ENCODE measurements at regions not wholly inside any gene's neighbourhood (a gene's known extent, or its start where the extent isn't known, plus 50 kb on each side); places are given as distances from the start of the nearest gene placed in this dataset.

GRCh38 chr10:88174391-88174790 is 311.0 kb downstream of the PTEN start:
- no peak for TF ChIP-seq CTCF (IDR thresholded peaks at IDR 0.05; ENCODE audit: control insufficient read depth, extremely low read depth, insufficient read depth)
- no peak overlapping the region for H3K4me3 ChIP-seq (ENCODE audit: low read depth, low read length)
- DNase-seq (ENCODE audit: low read depth) = no peak

- H3K4me3 ChIP-seq (ENCODE audit: low read depth, low read length) = no peak overlapping the region
- DNase-seq (ENCODE audit: low read depth) = no peak
- TF ChIP-seq CTCF (IDR thresholded peaks at IDR 0.05; ENCODE audit: control insufficient read depth, extremely low read depth, insufficient read depth) = no peak
Measured at GRCh38 chr10:88178758-88179157, 315.3 kb downstream of the PTEN start.

DNA sequence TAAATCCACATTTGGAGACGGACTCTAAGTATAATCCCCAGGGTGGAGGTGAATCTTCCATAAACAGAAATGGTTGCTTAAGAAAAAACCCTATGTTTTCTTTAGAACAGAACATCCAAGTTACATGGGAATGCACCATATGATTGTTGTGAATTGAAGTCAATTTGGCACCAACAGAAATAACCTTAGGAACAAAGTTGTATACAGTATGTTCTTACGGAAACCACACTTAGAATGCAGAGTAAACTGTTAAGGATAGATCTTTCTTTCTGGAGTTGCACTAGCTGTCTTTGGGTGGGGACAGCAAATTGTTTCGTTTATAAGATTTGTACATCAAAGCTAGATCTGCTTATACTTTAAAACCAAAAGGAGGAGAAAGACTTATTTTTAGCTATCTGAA is 316.4 kb downstream of the PTEN start:
- H3K4me3 ChIP-seq (ENCODE audit: low read depth, low read length) = no peak overlapping the region
- no peak for DNase-seq (ENCODE audit: low read depth)
- no peak for TF ChIP-seq CTCF (IDR thresholded peaks at IDR 0.05; ENCODE audit: control insufficient read depth, extremely low read depth, insufficient read depth)

DNA sequence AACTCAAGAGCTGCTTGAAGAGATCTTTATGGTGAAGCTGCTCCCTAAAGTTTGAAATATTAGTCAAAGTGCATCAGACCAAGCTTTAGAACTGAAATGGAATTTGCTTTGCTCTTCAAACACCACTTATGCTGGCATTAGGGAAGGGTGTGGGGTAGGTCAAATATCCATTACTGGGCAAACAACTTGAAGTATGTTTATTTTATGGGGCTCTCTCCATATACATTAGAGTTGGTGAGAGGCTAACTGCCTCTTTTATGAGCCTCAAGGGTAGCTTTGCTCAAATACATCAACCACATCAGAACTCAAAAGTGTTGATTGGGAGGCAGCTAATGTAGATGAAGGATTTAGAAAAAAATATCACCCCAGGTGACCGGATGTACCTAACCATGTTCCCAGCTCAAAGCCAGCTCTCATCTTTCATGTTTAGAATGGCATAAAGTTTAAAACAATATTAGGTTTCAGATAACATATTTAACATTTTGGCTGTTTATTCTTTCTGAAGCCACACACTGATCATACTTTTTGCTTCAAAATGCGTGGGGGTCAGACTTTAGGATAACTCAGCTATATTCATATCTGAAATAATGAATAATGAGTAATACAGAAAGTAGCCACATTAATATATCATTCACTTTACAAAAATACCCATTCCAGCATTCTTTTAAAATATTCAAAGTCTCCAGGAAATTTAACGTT is 318.6 kb downstream of the PTEN start:
- H3K4me3 ChIP-seq (ENCODE audit: low read depth, low read length) = no peak overlapping the region
- no peak for TF ChIP-seq CTCF (IDR thresholded peaks at IDR 0.05; ENCODE audit: control insufficient read depth, extremely low read depth, insufficient read depth)
- no peak for DNase-seq (ENCODE audit: low read depth)

DNA sequence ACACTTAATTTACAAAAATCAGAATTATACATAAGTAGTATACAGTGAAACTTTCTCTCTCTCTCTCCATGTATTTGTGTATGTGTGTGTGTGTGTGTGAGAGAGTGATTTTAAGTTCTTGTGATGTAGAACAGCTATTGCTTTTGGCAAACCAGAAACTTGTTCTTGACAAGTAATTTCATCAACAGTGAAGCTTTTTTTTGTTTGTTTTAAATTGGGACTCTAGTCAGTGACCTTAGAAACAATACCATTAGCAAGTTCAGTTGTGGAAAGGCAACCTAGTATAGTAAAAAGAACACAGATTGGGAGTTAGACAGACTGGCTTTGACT is 319.1 kb downstream of the PTEN start:
- TF ChIP-seq CTCF (IDR thresholded peaks at IDR 0.05; ENCODE audit: control insufficient read depth, extremely low read depth, insufficient read depth) = no peak
- no peak overlapping the region for H3K4me3 ChIP-seq (ENCODE audit: low read depth, low read length)
- no peak for DNase-seq (ENCODE audit: low read depth)

DNA sequence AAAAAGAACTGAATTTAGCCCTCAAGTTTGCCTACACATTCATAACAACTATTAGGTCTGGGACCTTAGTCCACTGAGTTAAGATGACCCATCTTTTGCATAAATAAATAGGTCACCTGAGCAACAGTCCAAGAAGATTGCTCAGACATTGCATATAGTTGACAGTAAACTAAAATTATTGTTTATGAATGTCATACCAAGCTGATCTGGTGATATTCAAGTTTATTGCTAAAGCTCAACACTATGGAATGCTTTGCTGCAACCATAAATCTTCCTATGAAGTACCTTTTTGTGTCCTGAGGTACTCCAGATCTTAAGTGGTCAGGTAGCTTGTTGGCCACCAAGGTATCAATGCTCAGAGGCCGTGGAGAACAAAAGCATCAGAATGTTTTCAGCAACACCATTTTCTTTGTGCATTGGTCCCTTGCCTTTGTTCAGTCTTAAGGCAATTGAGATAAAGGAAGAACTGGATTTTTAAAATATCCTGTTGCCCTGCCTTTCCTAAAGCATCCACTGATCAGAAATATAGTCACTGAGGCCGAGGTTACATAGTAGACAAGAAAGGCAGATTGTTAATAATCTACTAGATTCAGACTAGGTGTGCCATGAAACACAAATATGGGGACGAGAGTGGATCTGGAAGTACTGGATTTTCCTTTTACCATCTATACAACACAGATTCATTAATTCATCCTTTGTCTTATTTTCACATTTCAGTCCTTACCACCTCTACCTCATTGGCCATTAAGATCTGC is 321.3 kb downstream of the PTEN start:
- no peak overlapping the region for H3K4me3 ChIP-seq (ENCODE audit: low read depth, low read length)
- no peak for DNase-seq (ENCODE audit: low read depth)
- no peak for TF ChIP-seq CTCF (IDR thresholded peaks at IDR 0.05; ENCODE audit: control insufficient read depth, extremely low read depth, insufficient read depth)

- TF ChIP-seq CTCF (IDR thresholded peaks at IDR 0.05; ENCODE audit: control insufficient read depth, extremely low read depth, insufficient read depth) = no peak
- no peak for DNase-seq (ENCODE audit: low read depth)
- H3K4me3 ChIP-seq (ENCODE audit: low read depth, low read length) = no peak overlapping the region
Measured at GRCh38 chr10:88185830-88186229, 322.4 kb downstream of the PTEN start.

All from LNCaP clone FGC (cell line).